PFSK-1 (cell line): ENCODE measurements at regions not wholly inside any gene's neighbourhood (a gene's known extent, or its start where the extent isn't known, plus 50 kb on each side); places are given as distances from the start of the nearest gene placed in this dataset.

ENCODE experiments used
- POLR2AphosphoS5 ChIP-seq: IDR thresholded peaks from 2 replicates; pipeline ENCODE4 v1.6.1; 2012; ENCODE audit warnings: low read depth, mild to moderate bottlenecking, control low read depth, low read length, moderate library complexity
- REST ChIP-seq, 2 experiments: IDR thresholded peaks; 2 replicates each; pipeline versions ENCODE4 v1.6.1 to v1.8.0; 2011 to 2012; ENCODE audit warnings: low read depth in 2 of 2, low read length in 2 of 2, control low read depth in 1 of 2, inconsistent platforms in 1 of 2, mild to moderate bottlenecking in 1 of 2, moderate library complexity in 1 of 2; ENCODE audit not compliant: insufficient read depth in 1 of 2
- SIN3A ChIP-seq: IDR thresholded peaks from 2 replicates; pipeline ENCODE4 v1.6.1; 2012; ENCODE audit warnings: mild to moderate bottlenecking, low read length, moderate library complexity, borderline replicate concordance; ENCODE audit not compliant: insufficient read depth
- TAF1 ChIP-seq: IDR thresholded peaks from 2 replicates; pipeline ENCODE4 v1.6.1; 2012; ENCODE audit warnings: low read length, control low read depth, borderline replicate concordance; ENCODE audit not compliant: insufficient read depth

- TF ChIP-seq POLR2AphosphoS5 = no peak
- no peak for TF ChIP-seq REST (IDR thresholded peaks at IDR 0.05; ENCODE audit: insufficient read depth in 1 of 2, low read depth in 2 of 2, low read length in 2 of 2)
- no peak for TF ChIP-seq TAF1
- no peak for TF ChIP-seq SIN3A
These were observed 625.4 kb downstream of the KCNJ2 start for GRCh38 chr17:70794738-70795137.
